HL-60 (cell line): ENCODE measurements at regions not wholly inside any gene's neighbourhood (a gene's known extent, or its start where the extent isn't known, plus 50 kb on each side); places are given as distances from the start of the nearest gene placed in this dataset.

Experiments
- DNase-seq, 2 experiments: peaks; one replicate each; pipeline ENCODE4 v3.0.0-alpha.2; 2010 to 2020; ENCODE audit warnings: low read depth in 1 of 2, low spot score in 1 of 2
- H3K27ac ChIP-seq: fragments of 250-450 bp; sonication (Bioruptor Pico); replicated peaks from 2 replicates; pipeline ENCODE4 v1.5.1; 2020; ENCODE audit warnings: mild to moderate bottlenecking, moderate library complexity
- H3K27me3 ChIP-seq: fragments of 250-450 bp; sonication (Bioruptor Pico); 2 replicates; pipeline ENCODE4 v1.5.1; 2021; ENCODE audit warnings: mild to moderate bottlenecking, moderate library complexity; ENCODE audit not compliant: insufficient read depth, poor library complexity, severe bottlenecking
- H3K4me3 ChIP-seq: replicated peaks from 2 replicates; pipeline ENCODE4 v1.5.1; 2011; ENCODE audit warnings: mild to moderate bottlenecking, control low read depth, low read length; ENCODE audit not compliant: insufficient read depth
- CTCF ChIP-seq: IDR thresholded peaks from one replicate; pipeline ENCODE4 v1.5.1; 2011; ENCODE audit warnings: low read length, control low read depth, inconsistent platforms; ENCODE audit not compliant: insufficient read depth
- GABPA ChIP-seq: IDR thresholded peaks from 2 replicates; pipeline ENCODE4 v1.6.1; 2012; ENCODE audit warnings: low read depth
- POLR2AphosphoS5 ChIP-seq: IDR thresholded peaks from 2 replicates; pipeline ENCODE4 v1.6.1; 2012; ENCODE audit warnings: low read depth
- SPI1 ChIP-seq: IDR thresholded peaks from 2 replicates; pipeline ENCODE4 v1.6.1; 2012; ENCODE audit warnings: low read depth, mild to moderate bottlenecking, borderline replicate concordance
- TF ChIP-seq, protein P1 (sequence below): IDR thresholded peaks from 2 replicates; pipeline ENCODE4 v1.6.1; 2012; ENCODE audit warnings: low read depth; ENCODE audit not compliant: insufficient replicate concordance

GRCh38 chr7:17075601-17076255 is 193.9 kb upstream of the AGR3 start:
- DNase-seq, result no peak
- TF ChIP-seq, protein P1, sequence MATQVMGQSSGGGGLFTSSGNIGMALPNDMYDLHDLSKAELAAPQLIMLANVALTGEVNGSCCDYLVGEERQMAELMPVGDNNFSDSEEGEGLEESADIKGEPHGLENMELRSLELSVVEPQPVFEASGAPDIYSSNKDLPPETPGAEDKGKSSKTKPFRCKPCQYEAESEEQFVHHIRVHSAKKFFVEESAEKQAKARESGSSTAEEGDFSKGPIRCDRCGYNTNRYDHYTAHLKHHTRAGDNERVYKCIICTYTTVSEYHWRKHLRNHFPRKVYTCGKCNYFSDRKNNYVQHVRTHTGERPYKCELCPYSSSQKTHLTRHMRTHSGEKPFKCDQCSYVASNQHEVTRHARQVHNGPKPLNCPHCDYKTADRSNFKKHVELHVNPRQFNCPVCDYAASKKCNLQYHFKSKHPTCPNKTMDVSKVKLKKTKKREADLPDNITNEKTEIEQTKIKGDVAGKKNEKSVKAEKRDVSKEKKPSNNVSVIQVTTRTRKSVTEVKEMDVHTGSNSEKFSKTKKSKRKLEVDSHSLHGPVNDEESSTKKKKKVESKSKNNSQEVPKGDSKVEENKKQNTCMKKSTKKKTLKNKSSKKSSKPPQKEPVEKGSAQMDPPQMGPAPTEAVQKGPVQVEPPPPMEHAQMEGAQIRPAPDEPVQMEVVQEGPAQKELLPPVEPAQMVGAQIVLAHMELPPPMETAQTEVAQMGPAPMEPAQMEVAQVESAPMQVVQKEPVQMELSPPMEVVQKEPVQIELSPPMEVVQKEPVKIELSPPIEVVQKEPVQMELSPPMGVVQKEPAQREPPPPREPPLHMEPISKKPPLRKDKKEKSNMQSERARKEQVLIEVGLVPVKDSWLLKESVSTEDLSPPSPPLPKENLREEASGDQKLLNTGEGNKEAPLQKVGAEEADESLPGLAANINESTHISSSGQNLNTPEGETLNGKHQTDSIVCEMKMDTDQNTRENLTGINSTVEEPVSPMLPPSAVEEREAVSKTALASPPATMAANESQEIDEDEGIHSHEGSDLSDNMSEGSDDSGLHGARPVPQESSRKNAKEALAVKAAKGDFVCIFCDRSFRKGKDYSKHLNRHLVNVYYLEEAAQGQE, result no peak
- no peak for TF ChIP-seq POLR2AphosphoS5
- TF ChIP-seq GABPA, result no peak
- TF ChIP-seq SPI1, result no peak
- TF ChIP-seq CTCF, result no peak

GRCh38 chr7:17078298-17078697 is 196.5 kb upstream of the AGR3 start:
- Histone ChIP-seq H3K4me3 (no peak overlapping the region), H3K27me3 (no peaks in the 10 kb centered on the region), H3K27ac (no peak overlapping the region)
- TF ChIP-seq POLR2AphosphoS5, result no peak
- TF ChIP-seq, protein P1, result no peak
- no peak for TF ChIP-seq CTCF
- DNase-seq, result no peak

More at GRCh38 chr7:17075601-17076255, 193.9 kb upstream of the AGR3 start:
- Histone ChIP-seq H3K27me3 (no peaks in the 10 kb centered on the region), H3K4me3 (no peak overlapping the region), H3K27ac (no peak overlapping the region)

GRCh38 chr7:17083392-17084165 is 201.8 kb upstream of the AGR3 start:
- Histone ChIP-seq H3K27me3 (no peaks in the 10 kb centered on the region), H3K27ac (no peak overlapping the region), H3K4me3 (no peak overlapping the region)
- TF ChIP-seq CTCF (no peak), POLR2AphosphoS5 (no peak), GABPA (no peak), SPI1 (peak; percentile 50; the same call in 1 of the 2 replicates)
- TF ChIP-seq, protein P1, result no peak
- no peak for DNase-seq
